ENCODE measurements at regions not wholly inside any gene's neighbourhood (a gene's known extent, or its start where the extent isn't known, plus 50 kb on each side); places are given as distances from the start of the nearest gene placed in this dataset.

DNA sequence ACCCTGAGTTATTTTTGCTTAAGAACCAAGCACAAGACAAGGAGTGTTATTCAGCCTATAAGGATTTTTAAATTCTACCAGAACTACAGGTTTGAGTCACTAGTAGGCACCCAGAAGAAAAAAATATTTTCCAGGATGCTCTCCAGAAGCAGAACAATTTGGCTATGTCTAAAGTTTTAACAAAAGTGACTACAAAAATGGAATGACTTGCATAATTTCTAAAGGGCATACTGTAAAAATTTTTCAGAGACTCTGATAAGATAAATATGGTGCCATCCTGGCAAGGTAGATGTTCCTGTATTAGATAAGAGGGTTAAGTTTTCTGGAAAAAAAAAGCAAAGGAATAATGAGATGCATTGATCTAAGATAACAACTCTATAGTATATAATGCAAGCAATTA lies 68.6 kb upstream of the FAM9A start:
- DNase-seq (ENCODE audit: low read depth), result no peak

- DNase-seq (ENCODE audit: low read depth), result no peak
These were observed 67.7 kb upstream of the FAM9A start for GRCh38 chrX:8868906-8869305.

GRCh38 chrX:8868070-8868773 lies 67.0 kb upstream of the FAM9A start:
- no peak for DNase-seq (ENCODE audit: low read depth)

GRCh38 chrX:8867406-8867805 lies 66.2 kb upstream of the FAM9A start:
- no peak for DNase-seq (ENCODE audit: low read depth)

DNA sequence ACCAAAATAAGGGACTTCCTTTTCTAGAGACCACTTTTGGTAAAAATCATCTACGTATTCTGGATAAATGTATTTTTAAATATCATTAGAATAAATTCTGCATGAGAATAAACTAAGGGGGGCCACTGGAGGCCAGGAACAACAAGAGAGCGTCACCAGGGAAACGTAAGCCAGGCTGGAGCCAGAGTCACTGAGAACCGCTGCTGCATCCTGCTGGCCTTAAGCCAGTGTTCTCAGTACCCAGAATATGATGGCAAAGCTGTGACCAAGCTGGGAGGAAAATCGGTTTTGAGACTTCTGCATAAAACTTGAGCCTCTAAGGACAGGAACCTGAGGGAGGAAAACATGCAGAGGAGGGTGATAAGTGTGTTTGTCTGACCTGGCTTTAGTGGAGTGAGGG lies 63.0 kb upstream of the FAM9A start:
- DNase-seq (ENCODE audit: low read depth), result no peak

DNA sequence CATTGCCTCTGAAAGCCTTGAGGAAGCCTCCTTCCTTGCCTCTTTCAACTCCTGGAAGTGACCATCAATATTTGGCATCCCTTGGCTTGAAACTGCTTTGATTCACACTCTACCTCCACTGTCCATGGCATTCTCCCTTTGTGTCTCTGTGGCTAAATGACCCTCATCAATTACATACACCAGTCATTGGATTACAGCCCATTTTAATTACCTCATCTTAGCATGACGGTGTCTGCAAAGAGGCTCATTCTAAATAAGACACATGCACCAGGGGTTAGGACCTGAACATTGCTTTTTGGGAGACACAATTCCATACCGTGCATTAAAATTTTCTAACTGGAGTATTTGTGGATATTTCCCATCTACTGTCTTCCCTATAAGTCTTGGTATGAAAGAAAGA lies 60.7 kb upstream of the FAM9A start:
- DNase-seq (ENCODE audit: low read depth), result no peak

DNA sequence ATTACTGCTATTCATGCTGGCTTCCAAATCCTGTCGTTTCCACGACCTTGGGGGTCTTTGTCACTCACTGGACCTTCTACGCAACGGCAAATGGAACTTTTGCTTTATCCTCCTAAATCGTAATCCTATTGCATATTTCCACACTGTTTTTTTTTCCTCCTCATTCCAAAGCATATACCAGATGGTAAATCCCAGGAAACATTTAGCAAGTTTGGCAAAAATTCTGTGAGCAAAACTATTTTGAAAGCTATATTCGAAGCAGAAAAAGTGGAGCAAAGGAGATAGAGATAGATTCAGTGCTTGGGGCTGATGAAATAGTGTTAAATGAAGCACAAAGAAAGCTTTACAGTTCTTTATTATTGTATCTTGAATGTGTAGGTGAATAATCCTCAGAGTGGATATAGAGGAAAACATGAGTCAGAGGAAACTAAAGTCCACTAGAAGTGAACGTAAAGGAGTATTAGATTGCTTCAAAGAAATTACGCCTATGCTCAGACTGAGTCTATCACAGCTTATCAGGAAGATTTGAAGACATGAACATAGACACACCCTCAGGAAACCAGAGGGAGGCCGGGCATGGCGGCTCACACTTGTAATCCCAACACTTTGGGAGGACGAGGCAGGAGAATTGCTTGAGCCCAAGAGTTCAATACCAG lies 50.2 kb upstream of the FAM9A start:
- DNase-seq (ENCODE audit: low read depth), result no peak

Data from stimulated activated CD8-positive, alpha-beta memory T cell treated with anti-CD3 and anti-CD28 coated beads, Interleukin-4, amount 100 ng/mL, for 24 hours (primary cell).